ENCODE measurements at regions not wholly inside any gene's neighbourhood (a gene's known extent, or its start where the extent isn't known, plus 50 kb on each side); places are given as distances from the start of the nearest gene placed in this dataset.

GRCh38 chr3:117927825-117928224 lies 1106.8 kb downstream of the IGSF11 start:
- H3K9me3 ChIP-seq, result no peaks in the 10 kb centered on the region
- intact Hi-C loops (cut with DNase I, micrococcal nuclease), result no loop called here
- no peak for TF ChIP-seq CTCF (IDR thresholded peaks at IDR 0.05)
- DNase-seq, result peak in 1 of 3 donors; percentile 9
- H3K36me3 ChIP-seq (ENCODE audit: low read depth), result no peaks in the 10 kb centered on the region
- no peak overlapping the region for H3K4me3 ChIP-seq
- H3K4me1 ChIP-seq (ENCODE audit: low read depth), result no peaks in the 10 kb centered on the region
- peak; percentile 93 for ATAC-seq

- ATAC-seq, result no peak
- H3K4me3 ChIP-seq, result no peak overlapping the region
- H3K36me3 ChIP-seq (ENCODE audit: low read depth), result no peaks in the 10 kb centered on the region
- intact Hi-C loops (cut with DNase I, micrococcal nuclease), result no loop called here
- TF ChIP-seq CTCF (IDR thresholded peaks at IDR 0.05), result no peak
- DNase-seq, result no peak
- H3K9me3 ChIP-seq, result no peaks in the 10 kb centered on the region
- H3K4me1 ChIP-seq (ENCODE audit: low read depth), result no peaks in the 10 kb centered on the region
Measured at GRCh38 chr3:117928836-117929235, 1105.8 kb downstream of the IGSF11 start.

- DNase-seq, result no peak
- Histone ChIP-seq H3K36me3 (ENCODE audit: low read depth) (no peaks in the 10 kb centered on the region), H3K4me1 (ENCODE audit: low read depth) (no peaks in the 10 kb centered on the region), H3K4me3 (no peak overlapping the region), H3K9me3 (no peaks in the 10 kb centered on the region)
- intact Hi-C loops (cut with DNase I, micrococcal nuclease), result no loop called here
- no peak for ATAC-seq
- no peak for TF ChIP-seq CTCF (IDR thresholded peaks at IDR 0.05)
Measured at GRCh38 chr3:117932441-117932840, 1102.2 kb downstream of the IGSF11 start.

- Histone ChIP-seq H3K4me1 (ENCODE audit: low read depth) (peaks cover 3% of the 10 kb centered on the region), H3K36me3 (ENCODE audit: low read depth) (no peaks in the 10 kb centered on the region)
- DNase-seq, result no peak
Measured at GRCh38 chr3:117936159-117936558, 1098.5 kb downstream of the IGSF11 start.

GRCh38 chr3:117938974-117939373 lies 1095.7 kb downstream of the IGSF11 start:
- ATAC-seq, result no peak
- no peak for TF ChIP-seq CTCF (IDR thresholded peaks at IDR 0.05)
- no peaks in the 10 kb centered on the region for H3K9me3 ChIP-seq
- H3K36me3 ChIP-seq (ENCODE audit: low read depth), result no peaks in the 10 kb centered on the region
- intact Hi-C loops (cut with DNase I, micrococcal nuclease), result no loop called here
- H3K4me3 ChIP-seq, result no peak overlapping the region
- peaks cover 6% of the 10 kb centered on the region for H3K4me1 ChIP-seq (ENCODE audit: low read depth)
- no peak for DNase-seq

More at GRCh38 chr3:117936159-117936558, 1098.5 kb downstream of the IGSF11 start:
- Histone ChIP-seq H3K9me3 (no peaks in the 10 kb centered on the region), H3K4me3 (no peak overlapping the region)
- intact Hi-C loops (cut with DNase I, micrococcal nuclease), result no loop called here
- no peak for TF ChIP-seq CTCF (IDR thresholded peaks at IDR 0.05)
- ATAC-seq, result no peak

GRCh38 chr3:117939425-117940027 lies 1095.1 kb downstream of the IGSF11 start:
- Histone ChIP-seq H3K4me3 (no peak overlapping the region), H3K36me3 (ENCODE audit: low read depth) (no peaks in the 10 kb centered on the region), H3K9me3 (no peaks in the 10 kb centered on the region), H3K4me1 (ENCODE audit: low read depth) (peaks cover 6% of the 10 kb centered on the region)
- intact Hi-C loops (cut with DNase I, micrococcal nuclease), result no loop called here
- no peak for DNase-seq
- no peak for TF ChIP-seq CTCF (IDR thresholded peaks at IDR 0.05)
- ATAC-seq, result no peak
